CD4-positive, alpha-beta T cell treated with Interleukin-6 for 4 hours (primary cell): ENCODE measurements at regions not wholly inside any gene's neighbourhood (a gene's known extent, or its start where the extent isn't known, plus 50 kb on each side); places are given as distances from the start of the nearest gene placed in this dataset.
"Not testable (repeated sequence)": the region's sequence is repeated elsewhere in the genome, so short reads cannot be mapped to it uniquely, and the experiment has no call there.

Experiments used
- DNase-seq: peaks from one replicate; pipeline ENCODE4 v3.0.0-alpha.2; 2020; ENCODE audit warnings: mixed read lengths

- no peak for DNase-seq
Measured at GRCh38 chr14:56061051-56061450, 57.2 kb upstream of the PELI2 start.

GRCh38 chr14:56063131-56063530, 55.1 kb upstream of the PELI2 start:
- DNase-seq, result no peak

DNA sequence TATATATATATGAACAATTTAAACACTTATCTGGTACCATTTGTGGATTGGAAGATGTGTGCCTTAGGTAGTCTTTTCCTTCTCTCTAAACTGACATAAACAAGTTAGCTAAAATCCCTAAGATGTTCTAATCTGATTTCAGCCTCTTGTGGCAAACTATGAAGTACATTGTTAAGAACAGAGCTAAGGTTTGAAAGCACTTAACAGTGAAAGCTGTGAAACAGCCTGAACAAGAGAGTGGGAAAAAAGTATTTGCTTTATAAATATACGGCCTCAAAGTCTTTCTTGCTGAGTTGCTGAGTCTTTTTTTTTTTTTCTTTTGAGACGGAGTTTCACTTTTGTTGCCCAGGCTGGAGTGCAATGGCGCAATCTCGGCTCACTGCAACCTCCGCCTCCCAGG, 53.7 kb upstream of the PELI2 start:
- DNase-seq, result no peak

DNA sequence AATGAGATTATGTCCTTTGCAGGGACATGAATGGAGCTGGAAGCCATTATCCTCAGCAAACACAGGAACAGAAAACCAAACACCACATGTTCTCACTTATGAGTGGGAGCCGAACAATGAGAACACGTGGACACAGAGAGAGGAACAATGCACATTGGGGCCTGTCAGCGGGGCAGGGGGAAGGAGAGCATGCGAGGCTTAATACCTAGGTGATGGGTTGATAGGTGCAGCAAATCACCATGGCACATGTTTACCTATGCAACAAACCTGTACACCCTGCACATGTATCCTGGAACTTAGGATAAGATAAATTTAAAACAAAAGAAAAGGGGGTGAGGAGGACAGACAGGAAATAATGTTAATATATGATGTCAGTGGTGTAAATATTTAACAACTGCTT, 53.0 kb upstream of the PELI2 start:
- not testable (repeated sequence) for DNase-seq

GRCh38 chr14:56065621-56066290, 52.5 kb upstream of the PELI2 start:
- DNase-seq, result no peak
